ENCODE measurements at regions not wholly inside any gene's neighbourhood (a gene's known extent, or its start where the extent isn't known, plus 50 kb on each side); places are given as distances from the start of the nearest gene placed in this dataset.

- TF ChIP-seq CTCF (conservative IDR thresholded peaks at IDR 0.05) (no peak), EZH2 (IDR thresholded peaks at IDR 0.05; ENCODE audit: low read depth) (no peak)
Measured at GRCh38 chr9:90737742-90738141, 63.9 kb upstream of the SYK start.
